Adrenal gland (tissue), 9 donors: ENCODE measurements at regions not wholly inside any gene's neighbourhood (a gene's known extent, or its start where the extent isn't known, plus 50 kb on each side); places are given as distances from the start of the nearest gene placed in this dataset.

Source experiments
- DNase-seq, 7 donors: peaks; one replicate each; pipeline ENCODE4 v3.0.0-alpha.2; 2019 to 2020
- H3K27ac ChIP-seq, 5 donors: fragments of 200-600 bp; sonication (generic) in 4 of 5; 1 replicate in 3 of 5; 2 replicates in 2 of 5; pipeline versions ENCODE4 v1.5.1 to v1.8.0; 2016 to 2020; ENCODE audit warnings: mild to moderate bottlenecking in 1 of 5
- H3K27me3 ChIP-seq: fragments of 200-600 bp; 2 replicates; pipeline ENCODE4 v1.8.0; 2021
- H3K36me3 ChIP-seq, 2 donors: fragments of 200-600 bp; replicated peaks in 1 of 2; 1 replicate in 1 of 2; 2 replicates in 1 of 2; pipeline versions ENCODE4 v1.5.1 to v1.8.0; 2018 to 2022
- H3K4me1 ChIP-seq, 2 donors: fragments of 200-600 bp; replicated peaks in 1 of 2; 1 replicate in 1 of 2; 2 replicates in 1 of 2; pipeline versions ENCODE4 v1.5.1 to v1.8.0; 2018 to 2021
- H3K4me3 ChIP-seq, 4 donors: fragments of 200-600 bp; sonication (generic) in 3 of 4; one replicate each; pipeline ENCODE4 v1.5.1; 2016 to 2018
- H3K9me3 ChIP-seq, 3 donors: fragments of 200-600 bp; sonication (generic) in 1 of 3; replicated peaks in 1 of 3; 1 replicate in 2 of 3; 2 replicates in 1 of 3; pipeline versions ENCODE4 v1.5.1 to v1.8.0; 2016 to 2021
- CTCF ChIP-seq, 6 experiments: fragments of 450-650 bp in 4 of 6; fragments of 200-600 bp in 2 of 6; sonication (generic) in 1 of 6; IDR thresholded peaks; 1 replicate in 5 of 6; 2 replicates in 1 of 6; pipeline versions ENCODE4 v1.5.1 to v1.8.0; 2016 to 2021; ENCODE audit warnings: antibody characterized with exemption in 6 of 6, mild to moderate bottlenecking in 2 of 6, moderate library complexity in 1 of 6
- POLR2A ChIP-seq, 2 donors: fragments of 450-650 bp; IDR thresholded peaks; one replicate each; pipeline ENCODE4 v1.6.1; 2017; ENCODE audit warnings: antibody characterized with exemption in 2 of 2, mild to moderate bottlenecking in 2 of 2, moderate library complexity in 1 of 2
- WGBS, 4 donors: extraction: QIAGEN DNeasy Blood & Tissue Kit in 2 of 4; methylation state at CpG; one replicate each; pipeline versions ENCODE4 v1.1.5 to v1.1.7; 2013 to 2017; 5-methylcytosine and 5-hydroxymethylcytosine counted together
- intact Hi-C, 2 donors: fragments of 100-400 bp; cut with DNase I; formaldehyde crosslinking; loops; one replicate each; pipeline versions ENCODE4 v1.14.1 to v1.15.0; 2022 to 2023
- donor health status: healthy with polysubstance abuse.
- donor health status: Bipolar disorder and iron deficiency.
- donor health status: DM: yes; HTN: yes; CAD: no.
- donor health status: DM: no; HTN: no; CAD: no.
- donor health status: DM: no; HTN: no; CAD: no.

- DNase-seq, result no peak
- 79 to 94% (median 90%) methylated on average over 1 of the region's 1 CpG for WGBS, 4 donors
- no peak overlapping the region for H3K4me3 ChIP-seq
- intact Hi-C loops, result no loop called here
- no peak overlapping the region for H3K27ac ChIP-seq
- TF ChIP-seq CTCF (IDR thresholded peaks at IDR 0.05) (no peak), POLR2A (IDR thresholded peaks at IDR 0.05) (no peak)
- H3K27me3 ChIP-seq, result no peaks in the 10 kb centered on the region
- H3K4me1 ChIP-seq, result no peaks in the 10 kb centered on the region
- H3K36me3 ChIP-seq, result no peaks in the 10 kb centered on the region
- no peaks in the 10 kb centered on the region for H3K9me3 ChIP-seq
Measured at GRCh38 chr16:54798267-54798666, 132.4 kb upstream of the IRX5 start.

- H3K27me3 ChIP-seq, result no peaks in the 10 kb centered on the region
Measured at GRCh38 chr16:54796211-54796610, 134.5 kb upstream of the IRX5 start.

DNA sequence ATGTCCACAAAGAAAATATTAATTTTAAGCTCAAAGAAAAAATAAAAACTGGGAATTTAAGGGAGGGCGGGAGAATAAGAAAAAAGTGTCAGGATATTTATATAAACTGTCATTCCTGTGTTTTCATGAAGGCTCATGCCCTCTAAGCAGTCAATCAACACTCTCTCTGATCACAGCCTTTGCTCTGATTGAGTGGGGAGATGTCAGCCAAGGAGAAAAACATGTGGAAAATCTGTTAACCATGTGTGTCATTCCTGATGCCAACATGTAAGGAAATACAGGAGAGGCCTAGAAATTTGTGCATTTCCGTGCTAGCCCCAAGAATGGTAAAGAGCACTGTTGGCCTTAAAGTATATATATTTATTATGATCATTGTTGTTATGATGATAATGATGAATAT, 137.9 kb upstream of the IRX5 start:
- TF ChIP-seq POLR2A (IDR thresholded peaks at IDR 0.05), result no peak
- TF ChIP-seq CTCF (IDR thresholded peaks at IDR 0.05), result no peak
- intact Hi-C loops, result no loop called here
- H3K4me1 ChIP-seq, result no peaks in the 10 kb centered on the region
- DNase-seq, result no peak
- no peaks in the 10 kb centered on the region for H3K27me3 ChIP-seq
- no peaks in the 10 kb centered on the region for H3K9me3 ChIP-seq
- H3K36me3 ChIP-seq, result no peaks in the 10 kb centered on the region
- no peak overlapping the region for H3K4me3 ChIP-seq
- 58 to 74% (median 70%) methylated on average over 2 of the region's 2 CpGs for WGBS, 4 donors
- no peak overlapping the region for H3K27ac ChIP-seq

More at GRCh38 chr16:54796211-54796610, 134.5 kb upstream of the IRX5 start:
- Histone ChIP-seq H3K36me3 (no peaks in the 10 kb centered on the region), H3K9me3 (no peaks in the 10 kb centered on the region), H3K4me3 (no peak overlapping the region), H3K27ac (no peak overlapping the region), H3K4me1 (no peaks in the 10 kb centered on the region)
- intact Hi-C loops, result no loop called here
- TF ChIP-seq CTCF (IDR thresholded peaks at IDR 0.05), result no peak
- TF ChIP-seq POLR2A (IDR thresholded peaks at IDR 0.05), result no peak
- DNase-seq, result no peak
- 66 to 73% (median 72%) methylated on average over 5 of the region's 5 CpGs for whole genome bisulfite sequencing, 4 donors

GRCh38 chr16:54787045-54787444, 143.6 kb upstream of the IRX5 start:
- no peak overlapping the region for H3K4me3 ChIP-seq
- no peaks in the 10 kb centered on the region for H3K36me3 ChIP-seq
- H3K27me3 ChIP-seq, result no peaks in the 10 kb centered on the region
- no peak overlapping the region for H3K27ac ChIP-seq
- H3K9me3 ChIP-seq, result no peaks in the 10 kb centered on the region
- intact Hi-C loops, result no loop called here
- DNase-seq, result no peak
- WGBS, 4 donors, result 44 to 70% (median 62%) methylated on average over 1 of the region's 1 CpG
- TF ChIP-seq CTCF (IDR thresholded peaks at IDR 0.05), result no peak
- TF ChIP-seq POLR2A (IDR thresholded peaks at IDR 0.05), result no peak
- H3K4me1 ChIP-seq, result no peaks in the 10 kb centered on the region
